Osteocyte (in vitro differentiated cells): ENCODE measurements at regions not wholly inside any gene's neighbourhood (a gene's known extent, or its start where the extent isn't known, plus 50 kb on each side); places are given as distances from the start of the nearest gene placed in this dataset.

Experiments used
- DNase-seq: peaks from one replicate; pipeline ENCODE4 v3.0.0; 2021; ENCODE audit warnings: mixed read lengths; ENCODE audit not compliant: unreplicated experiment; ENCODE audit errors: extremely low spot score
- H3K27ac Mint-ChIP-seq: one replicate; pipeline ENCODE4 v1.8.0; 2021; ENCODE audit warnings: mild to moderate bottlenecking, mixed read lengths; ENCODE audit not compliant: unreplicated experiment
- H3K27me3 Mint-ChIP-seq: one replicate; pipeline ENCODE4 v1.8.0; 2021; ENCODE audit warnings: mixed read lengths; ENCODE audit not compliant: unreplicated experiment
- H3K36me3 Mint-ChIP-seq: one replicate; pipeline ENCODE4 v1.8.0; 2021; ENCODE audit warnings: mixed read lengths; ENCODE audit not compliant: unreplicated experiment
- H3K4me1 Mint-ChIP-seq: one replicate; pipeline ENCODE4 v1.8.0; 2021; ENCODE audit warnings: mixed read lengths; ENCODE audit not compliant: unreplicated experiment
- H3K4me3 Mint-ChIP-seq: one replicate; pipeline ENCODE4 v1.8.0; 2021; ENCODE audit warnings: mild to moderate bottlenecking, moderate library complexity, mixed read lengths; ENCODE audit not compliant: unreplicated experiment
- H3K9me3 Mint-ChIP-seq: one replicate; pipeline ENCODE4 v1.8.0; 2021; ENCODE audit warnings: mixed read lengths; ENCODE audit not compliant: unreplicated experiment
- CTCF ChIP-seq: fragments of 200-600 bp; sonication (generic); IDR thresholded peaks from 2 replicates; pipeline ENCODE4 v1.5.0; 2021; ENCODE audit warnings: antibody characterized with exemption, mild to moderate bottlenecking, moderate library complexity

GRCh38 chr5:74576941-74577456 lies 63.5 kb downstream of the ENC1 start:
- DNase-seq, result no peak
- peak overlapping the region; percentile 77 for H3K27ac Mint-ChIP-seq

GRCh38 chr5:74575741-74576538 lies 64.6 kb downstream of the ENC1 start:
- DNase-seq, result no peak
- TF ChIP-seq CTCF, result no peak
- Mint-ChIP-seq H3K27me3 (no peaks in the 10 kb centered on the region), H3K27ac (peak overlapping the region; percentile 83), H3K4me1 (peaks cover 23% of the 10 kb centered on the region), H3K9me3 (no peaks in the 10 kb centered on the region), H3K4me3 (peak overlapping the region; percentile 38), H3K36me3 (no peaks in the 10 kb centered on the region)

More at GRCh38 chr5:74576941-74577456, 63.5 kb downstream of the ENC1 start:
- H3K4me1 Mint-ChIP-seq, result peaks cover 23% of the 10 kb centered on the region
- H3K9me3 Mint-ChIP-seq, result no peaks in the 10 kb centered on the region
- H3K27me3 Mint-ChIP-seq, result no peaks in the 10 kb centered on the region
- no peaks in the 10 kb centered on the region for H3K36me3 Mint-ChIP-seq
- peak overlapping the region; percentile 18 for H3K4me3 Mint-ChIP-seq
- no peak for TF ChIP-seq CTCF

DNA sequence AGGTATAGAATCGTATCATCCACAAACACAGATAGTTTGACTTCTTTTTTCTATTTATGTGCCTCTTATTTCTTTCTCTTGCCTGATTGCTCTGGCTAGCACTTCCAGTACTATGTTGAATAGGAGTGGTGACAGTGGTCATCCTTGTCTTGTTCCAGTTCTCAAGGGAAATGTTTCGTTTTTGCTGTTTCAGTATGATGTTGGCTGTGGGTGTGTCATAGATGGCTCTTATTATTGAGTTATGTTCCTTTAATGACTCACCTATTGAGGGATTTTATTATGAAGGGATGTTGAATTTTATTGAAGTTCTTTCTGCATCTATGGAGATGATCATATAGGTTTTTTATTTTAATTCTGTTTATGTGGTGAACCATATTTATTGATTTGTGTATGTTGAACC lies 70.3 kb downstream of the ENC1 start:
- no peak for DNase-seq
- no peaks in the 10 kb centered on the region for H3K36me3 Mint-ChIP-seq
- no peak overlapping the region for H3K4me3 Mint-ChIP-seq
- H3K4me1 Mint-ChIP-seq, result peaks cover 10% of the 10 kb centered on the region
- no peak overlapping the region for H3K27ac Mint-ChIP-seq
- no peak for TF ChIP-seq CTCF
- peaks cover 9% of the 10 kb centered on the region for H3K9me3 Mint-ChIP-seq
- no peaks in the 10 kb centered on the region for H3K27me3 Mint-ChIP-seq

DNA sequence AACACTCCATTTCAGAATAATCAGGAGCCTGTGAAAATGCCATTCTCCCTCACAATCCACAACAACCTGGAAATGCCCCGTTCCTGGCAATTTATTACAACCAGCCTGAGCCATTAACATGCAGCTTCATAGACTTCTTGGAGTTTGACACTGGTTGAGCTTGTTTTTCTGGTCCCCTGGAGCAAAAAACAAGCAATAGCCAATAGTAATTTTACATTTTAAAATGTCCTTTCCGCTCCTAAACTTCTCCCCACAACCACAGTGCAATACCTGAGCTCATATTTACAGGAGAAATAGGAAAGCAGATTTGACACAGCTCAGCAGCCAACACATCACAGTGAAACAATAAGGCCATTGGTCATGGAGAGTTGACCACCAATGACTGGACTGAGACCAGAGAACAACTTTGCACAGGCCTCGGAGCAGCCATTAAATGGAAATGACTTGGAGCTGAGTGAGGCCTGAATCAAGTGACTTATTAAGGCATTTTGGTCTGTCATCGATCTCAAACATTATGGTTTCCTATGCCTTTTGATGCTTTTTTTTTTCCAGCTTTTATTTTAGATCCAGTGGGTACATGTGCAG lies 73.0 kb downstream of the ENC1 start:
- no peaks in the 10 kb centered on the region for H3K36me3 Mint-ChIP-seq
- H3K27ac Mint-ChIP-seq, result no peak overlapping the region
- TF ChIP-seq CTCF, result no peak
- H3K27me3 Mint-ChIP-seq, result no peaks in the 10 kb centered on the region
- DNase-seq, result no peak
- H3K4me3 Mint-ChIP-seq, result no peak overlapping the region
- peaks cover 13% of the 10 kb centered on the region for H3K4me1 Mint-ChIP-seq
- H3K9me3 Mint-ChIP-seq, result peaks cover 9% of the 10 kb centered on the region

- Mint-ChIP-seq H3K4me1 (peaks cover 34% of the 10 kb centered on the region), H3K4me3 (no peak overlapping the region)
Measured at GRCh38 chr5:74562122-74562521, 78.4 kb downstream of the ENC1 start.

More at GRCh38 chr5:74562122-74562521, 78.4 kb downstream of the ENC1 start:
- TF ChIP-seq CTCF, result no peak
- no peaks in the 10 kb centered on the region for H3K36me3 Mint-ChIP-seq
- H3K27ac Mint-ChIP-seq, result no peak overlapping the region
- no peak for DNase-seq
- no peaks in the 10 kb centered on the region for H3K9me3 Mint-ChIP-seq
- no peaks in the 10 kb centered on the region for H3K27me3 Mint-ChIP-seq
